DMS153 (cell line): ENCODE measurements at regions not wholly inside any gene's neighbourhood (a gene's known extent, or its start where the extent isn't known, plus 50 kb on each side); places are given as distances from the start of the nearest gene placed in this dataset.
"Not testable (repeated sequence)": the region's sequence is repeated elsewhere in the genome, so short reads cannot be mapped to it uniquely, and the experiment has no call there.

ENCODE experiments used
- DNase-seq: peaks from one replicate; lab custom pipeline; 2025; lab: John Stamatoyannopoulos, UW

- no peak for DNase-seq
Observed at GRCh38 chr18:33854086-33854826, 276.2 kb downstream of the ASXL3 start.

GRCh38 chr18:33853187-33853586 lies 275.2 kb downstream of the ASXL3 start:
- DNase-seq, result no peak

GRCh38 chr18:33851546-33852078 lies 273.6 kb downstream of the ASXL3 start:
- DNase-seq, result no peak

GRCh38 chr18:33849731-33850130 lies 271.7 kb downstream of the ASXL3 start:
- DNase-seq, result no peak

GRCh38 chr18:33844232-33844631 lies 266.2 kb downstream of the ASXL3 start:
- no peak for DNase-seq

GRCh38 chr18:33841221-33841967 lies 263.4 kb downstream of the ASXL3 start:
- DNase-seq, result no peak

- DNase-seq, result no peak
Observed at GRCh38 chr18:33840212-33840593, 262.2 kb downstream of the ASXL3 start.

- DNase-seq, result peak; percentile 31
Observed at GRCh38 chr18:33839452-33840211, 261.6 kb downstream of the ASXL3 start.

GRCh38 chr18:33838054-33838453 lies 260.0 kb downstream of the ASXL3 start:
- DNase-seq, result no peak

GRCh38 chr18:33837191-33837590 lies 259.2 kb downstream of the ASXL3 start:
- DNase-seq, result peak; percentile 37

- no peak for DNase-seq
Observed at GRCh38 chr18:33836564-33836963, 258.5 kb downstream of the ASXL3 start.

GRCh38 chr18:33835419-33835818 lies 257.4 kb downstream of the ASXL3 start:
- no peak for DNase-seq

- no peak for DNase-seq
Observed at GRCh38 chr18:33833842-33834241, 255.8 kb downstream of the ASXL3 start.

- DNase-seq, result no peak
Observed at GRCh38 chr18:33831424-33831823, 253.4 kb downstream of the ASXL3 start.

GRCh38 chr18:33830213-33830612 lies 252.2 kb downstream of the ASXL3 start:
- DNase-seq, result no peak

GRCh38 chr18:33828949-33829348 lies 250.9 kb downstream of the ASXL3 start:
- no peak for DNase-seq

- peak; percentile 30 for DNase-seq
Observed at GRCh38 chr18:33826151-33826550, 248.1 kb downstream of the ASXL3 start.

GRCh38 chr18:33821503-33821902 lies 243.5 kb downstream of the ASXL3 start:
- DNase-seq, result no peak

GRCh38 chr18:33820517-33821371 lies 242.7 kb downstream of the ASXL3 start:
- no peak for DNase-seq

- DNase-seq, result not testable (repeated sequence)
Observed at GRCh38 chr18:33819692-33820343, 241.8 kb downstream of the ASXL3 start.

- no peak for DNase-seq
Observed at GRCh38 chr18:33818145-33818544, 240.1 kb downstream of the ASXL3 start.
